ENCODE measurements at regions not wholly inside any gene's neighbourhood (a gene's known extent, or its start where the extent isn't known, plus 50 kb on each side); places are given as distances from the start of the nearest gene placed in this dataset.

GRCh38 chr5:118700510-118700909, 287.8 kb downstream of the DTWD2 start:
- TF ChIP-seq, protein P1, sequence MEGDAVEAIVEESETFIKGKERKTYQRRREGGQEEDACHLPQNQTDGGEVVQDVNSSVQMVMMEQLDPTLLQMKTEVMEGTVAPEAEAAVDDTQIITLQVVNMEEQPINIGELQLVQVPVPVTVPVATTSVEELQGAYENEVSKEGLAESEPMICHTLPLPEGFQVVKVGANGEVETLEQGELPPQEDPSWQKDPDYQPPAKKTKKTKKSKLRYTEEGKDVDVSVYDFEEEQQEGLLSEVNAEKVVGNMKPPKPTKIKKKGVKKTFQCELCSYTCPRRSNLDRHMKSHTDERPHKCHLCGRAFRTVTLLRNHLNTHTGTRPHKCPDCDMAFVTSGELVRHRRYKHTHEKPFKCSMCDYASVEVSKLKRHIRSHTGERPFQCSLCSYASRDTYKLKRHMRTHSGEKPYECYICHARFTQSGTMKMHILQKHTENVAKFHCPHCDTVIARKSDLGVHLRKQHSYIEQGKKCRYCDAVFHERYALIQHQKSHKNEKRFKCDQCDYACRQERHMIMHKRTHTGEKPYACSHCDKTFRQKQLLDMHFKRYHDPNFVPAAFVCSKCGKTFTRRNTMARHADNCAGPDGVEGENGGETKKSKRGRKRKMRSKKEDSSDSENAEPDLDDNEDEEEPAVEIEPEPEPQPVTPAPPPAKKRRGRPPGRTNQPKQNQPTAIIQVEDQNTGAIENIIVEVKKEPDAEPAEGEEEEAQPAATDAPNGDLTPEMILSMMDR (IDR thresholded peaks at IDR 0.05; ENCODE audit: poor library complexity, severe bottlenecking), result no peak
- TF ChIP-seq TAF1 (IDR thresholded peaks at IDR 0.05; ENCODE audit: low read depth) (no peak), MXI1 (conservative IDR thresholded peaks at IDR 0.05; ENCODE audit: poor library complexity, severe bottlenecking) (no peak), EP300 (conservative IDR thresholded peaks at IDR 0.05; ENCODE audit: poor library complexity, severe bottlenecking) (no peak), RAD21 (conservative IDR thresholded peaks at IDR 0.05) (no peak), SMC3 (conservative IDR thresholded peaks at IDR 0.05; ENCODE audit: poor library complexity) (no peak), POLR2AphosphoS5 (IDR thresholded peaks at IDR 0.05) (no peak), EZH2 (IDR thresholded peaks at IDR 0.05; ENCODE audit: borderline replicate concordance, insufficient read depth, low read length, poor library complexity, severe bottlenecking) (no peak)
- TF ChIP-seq, protein P2, sequence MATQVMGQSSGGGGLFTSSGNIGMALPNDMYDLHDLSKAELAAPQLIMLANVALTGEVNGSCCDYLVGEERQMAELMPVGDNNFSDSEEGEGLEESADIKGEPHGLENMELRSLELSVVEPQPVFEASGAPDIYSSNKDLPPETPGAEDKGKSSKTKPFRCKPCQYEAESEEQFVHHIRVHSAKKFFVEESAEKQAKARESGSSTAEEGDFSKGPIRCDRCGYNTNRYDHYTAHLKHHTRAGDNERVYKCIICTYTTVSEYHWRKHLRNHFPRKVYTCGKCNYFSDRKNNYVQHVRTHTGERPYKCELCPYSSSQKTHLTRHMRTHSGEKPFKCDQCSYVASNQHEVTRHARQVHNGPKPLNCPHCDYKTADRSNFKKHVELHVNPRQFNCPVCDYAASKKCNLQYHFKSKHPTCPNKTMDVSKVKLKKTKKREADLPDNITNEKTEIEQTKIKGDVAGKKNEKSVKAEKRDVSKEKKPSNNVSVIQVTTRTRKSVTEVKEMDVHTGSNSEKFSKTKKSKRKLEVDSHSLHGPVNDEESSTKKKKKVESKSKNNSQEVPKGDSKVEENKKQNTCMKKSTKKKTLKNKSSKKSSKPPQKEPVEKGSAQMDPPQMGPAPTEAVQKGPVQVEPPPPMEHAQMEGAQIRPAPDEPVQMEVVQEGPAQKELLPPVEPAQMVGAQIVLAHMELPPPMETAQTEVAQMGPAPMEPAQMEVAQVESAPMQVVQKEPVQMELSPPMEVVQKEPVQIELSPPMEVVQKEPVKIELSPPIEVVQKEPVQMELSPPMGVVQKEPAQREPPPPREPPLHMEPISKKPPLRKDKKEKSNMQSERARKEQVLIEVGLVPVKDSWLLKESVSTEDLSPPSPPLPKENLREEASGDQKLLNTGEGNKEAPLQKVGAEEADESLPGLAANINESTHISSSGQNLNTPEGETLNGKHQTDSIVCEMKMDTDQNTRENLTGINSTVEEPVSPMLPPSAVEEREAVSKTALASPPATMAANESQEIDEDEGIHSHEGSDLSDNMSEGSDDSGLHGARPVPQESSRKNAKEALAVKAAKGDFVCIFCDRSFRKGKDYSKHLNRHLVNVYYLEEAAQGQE (IDR thresholded peaks at IDR 0.05; ENCODE audit: borderline replicate concordance), result no peak
- no peaks in the 10 kb centered on the region for H3K27me3 ChIP-seq (ENCODE audit: insufficient read depth, low read depth, low read length)
- no peaks in the 10 kb centered on the region for H3F3A ChIP-seq (ENCODE audit: insufficient read depth, low read length, poor library complexity, severe bottlenecking)
- no peaks in the 10 kb centered on the region for H3K36me3 ChIP-seq (ENCODE audit: insufficient read depth, low read length)
- H3K27ac ChIP-seq (ENCODE audit: low read length), result no peak overlapping the region
- H3K9ac ChIP-seq (ENCODE audit: low read length), result no peak overlapping the region
- no peak overlapping the region for H3K4me3 ChIP-seq (ENCODE audit: low read length)
- peaks cover 6% of the 10 kb centered on the region for H3K9me3 ChIP-seq (ENCODE audit: low read length)
- no peaks in the 10 kb centered on the region for H4K20me1 ChIP-seq (ENCODE audit: insufficient read depth)
- no peaks in the 10 kb centered on the region for H3K79me2 ChIP-seq (replicated peaks; ENCODE audit: insufficient read depth, low read length)
- H3K9me2 ChIP-seq (ENCODE audit: insufficient read depth, low read length), result no peaks in the 10 kb centered on the region
- H3K4me2 ChIP-seq (ENCODE audit: low read length), result no peak overlapping the region
- H2AFZ ChIP-seq (ENCODE audit: low read depth, low read length), result no peak overlapping the region

DNA sequence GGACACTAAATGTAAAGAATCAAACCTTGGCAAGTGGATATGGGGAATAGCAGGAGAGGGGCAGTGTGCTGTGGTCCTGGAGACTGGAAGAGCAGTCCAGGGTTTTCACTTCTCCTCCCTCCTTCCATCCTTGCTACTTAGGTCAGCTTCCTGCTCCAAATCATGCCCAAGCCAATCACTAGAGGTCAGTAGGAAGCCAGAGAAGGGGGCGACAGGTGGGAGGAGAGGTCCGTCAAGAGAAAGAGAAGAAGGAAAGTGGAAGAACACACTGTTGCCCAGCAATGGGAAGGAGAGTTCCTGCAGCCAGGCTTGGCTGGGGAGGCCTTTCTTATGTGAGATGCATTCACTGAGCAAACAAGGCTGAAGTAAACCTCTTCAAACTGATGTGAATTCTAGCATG, 289.6 kb downstream of the DTWD2 start:
- Histone ChIP-seq H2AFZ (ENCODE audit: low read depth, low read length) (no peak overlapping the region), H3K4me3 (ENCODE audit: low read length) (no peak overlapping the region), H3K4me2 (ENCODE audit: low read length) (no peak overlapping the region), H3K9ac (ENCODE audit: low read length) (no peak overlapping the region), H3K9me3 (ENCODE audit: low read length) (peaks cover 6% of the 10 kb centered on the region), H3K79me2 (replicated peaks; ENCODE audit: insufficient read depth, low read length) (no peaks in the 10 kb centered on the region), H3K36me3 (ENCODE audit: insufficient read depth, low read length) (no peaks in the 10 kb centered on the region), H3K9me2 (ENCODE audit: insufficient read depth, low read length) (no peaks in the 10 kb centered on the region), H4K20me1 (ENCODE audit: insufficient read depth) (no peaks in the 10 kb centered on the region), H3K27ac (ENCODE audit: low read length) (no peak overlapping the region), H3F3A (ENCODE audit: insufficient read depth, low read length, poor library complexity, severe bottlenecking) (no peaks in the 10 kb centered on the region), H3K27me3 (ENCODE audit: insufficient read depth, low read depth, low read length) (no peaks in the 10 kb centered on the region)
- TF ChIP-seq EP300 (conservative IDR thresholded peaks at IDR 0.05; ENCODE audit: poor library complexity, severe bottlenecking) (no peak), MXI1 (conservative IDR thresholded peaks at IDR 0.05; ENCODE audit: poor library complexity, severe bottlenecking) (no peak), SMC3 (conservative IDR thresholded peaks at IDR 0.05; ENCODE audit: poor library complexity) (no peak), EZH2 (IDR thresholded peaks at IDR 0.05; ENCODE audit: borderline replicate concordance, insufficient read depth, low read length, poor library complexity, severe bottlenecking) (no peak), POLR2AphosphoS5 (IDR thresholded peaks at IDR 0.05) (no peak)
- TF ChIP-seq, protein P2 (IDR thresholded peaks at IDR 0.05; ENCODE audit: borderline replicate concordance), result no peak
- TF ChIP-seq, protein P1 (IDR thresholded peaks at IDR 0.05; ENCODE audit: poor library complexity, severe bottlenecking), result no peak
